OCI-LY3 (cell line): ENCODE measurements at regions not wholly inside any gene's neighbourhood (a gene's known extent, or its start where the extent isn't known, plus 50 kb on each side); places are given as distances from the start of the nearest gene placed in this dataset.

Source experiments
- EZH2phosphoT487 ChIP-seq: fragments of 200-600 bp; shearing (Covaris generic); IDR thresholded peaks from 2 replicates; pipeline ENCODE4 v1.6.1; 2018; ENCODE audit warnings: antibody characterized with exemption, mixed run types, low read depth
- TF ChIP-seq, protein P1 (sequence below): fragments of 200-600, 300-600 bp; sonication (generic); IDR thresholded peaks from 2 replicates; pipeline ENCODE4 v1.5.1; 2014; ENCODE audit warnings: antibody characterized with exemption, low read length, low read depth

DNA sequence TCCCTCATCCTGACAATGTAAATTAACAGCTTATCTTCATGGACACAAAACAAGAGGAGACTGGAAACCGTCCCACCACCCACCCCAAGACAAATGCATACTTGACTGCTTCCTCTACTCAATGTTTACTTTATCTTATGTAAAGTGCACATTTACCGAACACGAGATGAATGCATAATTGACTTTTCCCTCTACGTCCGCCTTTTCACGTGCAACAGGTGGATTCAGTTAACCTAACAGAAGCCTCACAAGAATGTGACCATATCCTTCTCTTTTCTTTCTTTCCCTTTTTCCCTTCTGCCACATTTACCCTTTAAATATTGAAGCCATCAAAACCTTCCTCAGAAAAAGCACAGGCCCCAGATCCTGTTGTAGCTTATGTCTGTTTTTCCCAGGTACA lies 468.0 kb downstream of the UQCRFS1 start:
- TF ChIP-seq, protein P1, sequence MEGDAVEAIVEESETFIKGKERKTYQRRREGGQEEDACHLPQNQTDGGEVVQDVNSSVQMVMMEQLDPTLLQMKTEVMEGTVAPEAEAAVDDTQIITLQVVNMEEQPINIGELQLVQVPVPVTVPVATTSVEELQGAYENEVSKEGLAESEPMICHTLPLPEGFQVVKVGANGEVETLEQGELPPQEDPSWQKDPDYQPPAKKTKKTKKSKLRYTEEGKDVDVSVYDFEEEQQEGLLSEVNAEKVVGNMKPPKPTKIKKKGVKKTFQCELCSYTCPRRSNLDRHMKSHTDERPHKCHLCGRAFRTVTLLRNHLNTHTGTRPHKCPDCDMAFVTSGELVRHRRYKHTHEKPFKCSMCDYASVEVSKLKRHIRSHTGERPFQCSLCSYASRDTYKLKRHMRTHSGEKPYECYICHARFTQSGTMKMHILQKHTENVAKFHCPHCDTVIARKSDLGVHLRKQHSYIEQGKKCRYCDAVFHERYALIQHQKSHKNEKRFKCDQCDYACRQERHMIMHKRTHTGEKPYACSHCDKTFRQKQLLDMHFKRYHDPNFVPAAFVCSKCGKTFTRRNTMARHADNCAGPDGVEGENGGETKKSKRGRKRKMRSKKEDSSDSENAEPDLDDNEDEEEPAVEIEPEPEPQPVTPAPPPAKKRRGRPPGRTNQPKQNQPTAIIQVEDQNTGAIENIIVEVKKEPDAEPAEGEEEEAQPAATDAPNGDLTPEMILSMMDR, result no peak
- TF ChIP-seq EZH2phosphoT487, result no peak
